Activated CD4-positive, alpha-beta T cell treated with anti-CD3 and anti-CD28 coated beads for 4 hours (primary cell): ENCODE measurements at regions not wholly inside any gene's neighbourhood (a gene's known extent, or its start where the extent isn't known, plus 50 kb on each side); places are given as distances from the start of the nearest gene placed in this dataset.
"Not testable (repeated sequence)": the region's sequence is repeated elsewhere in the genome, so short reads cannot be mapped to it uniquely, and the experiment has no call there.

ENCODE experiments used
- DNase-seq, 2 donors: peaks; one replicate each; pipeline ENCODE4 v3.0.0-alpha.2; 2020

DNA sequence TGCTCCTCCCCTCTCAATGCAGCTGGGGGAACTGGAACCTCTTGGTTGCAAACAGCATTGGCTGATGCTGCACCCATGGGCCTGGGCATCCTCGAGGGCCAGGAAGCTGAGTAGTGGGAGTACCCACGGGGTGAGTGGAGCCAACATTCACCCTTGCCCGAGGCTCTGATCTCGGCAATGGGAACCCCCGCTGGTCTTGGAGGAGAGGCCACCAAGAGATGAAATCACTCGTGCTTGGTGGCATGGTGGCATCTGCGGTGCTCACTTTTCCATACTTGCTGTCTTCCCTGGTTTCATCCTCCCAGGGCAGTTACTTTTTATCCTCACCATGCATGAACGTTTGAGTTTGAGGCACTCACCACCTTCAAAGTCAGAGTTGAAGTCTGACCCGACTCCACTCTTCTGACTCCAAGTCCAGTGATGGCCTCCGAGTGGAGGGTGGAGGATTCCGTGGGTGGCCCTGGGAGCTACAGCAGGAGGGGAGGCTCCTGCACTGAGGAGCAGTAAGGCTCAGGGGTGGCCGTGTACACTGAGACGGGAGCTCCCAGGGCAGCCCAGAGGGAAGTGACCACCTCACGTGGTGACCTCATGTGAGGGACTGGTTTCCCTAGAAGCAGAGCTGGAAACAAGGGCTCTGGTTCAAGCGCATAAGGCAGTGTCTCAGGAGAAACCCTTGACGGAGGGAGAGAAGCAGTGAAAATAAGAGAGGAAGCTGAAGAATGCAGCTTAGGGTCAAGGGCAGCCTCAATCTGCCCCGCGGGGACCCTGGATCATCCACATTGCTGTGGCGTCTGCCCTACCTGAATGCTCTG is 349.1 kb downstream of the TCERG1L start:
- no peak for DNase-seq

DNA sequence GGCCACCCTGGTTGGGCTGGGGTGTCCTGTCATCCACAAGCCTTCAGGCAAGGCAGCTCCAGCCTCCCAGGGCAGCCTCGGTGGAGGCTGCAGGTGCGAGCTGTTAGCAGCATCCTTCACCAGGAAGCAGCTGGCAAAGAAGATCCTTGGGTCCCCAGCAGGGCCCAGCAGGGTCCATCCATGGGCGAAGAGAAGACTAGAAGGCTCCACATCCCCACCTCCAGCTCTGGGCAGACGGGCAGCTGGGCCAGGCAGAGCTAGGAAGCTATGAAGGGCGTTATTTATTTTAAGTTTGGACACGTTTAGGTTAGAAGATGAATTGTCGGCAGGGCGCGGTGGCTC is 348.5 kb downstream of the TCERG1L start:
- DNase-seq = no peak

DNA sequence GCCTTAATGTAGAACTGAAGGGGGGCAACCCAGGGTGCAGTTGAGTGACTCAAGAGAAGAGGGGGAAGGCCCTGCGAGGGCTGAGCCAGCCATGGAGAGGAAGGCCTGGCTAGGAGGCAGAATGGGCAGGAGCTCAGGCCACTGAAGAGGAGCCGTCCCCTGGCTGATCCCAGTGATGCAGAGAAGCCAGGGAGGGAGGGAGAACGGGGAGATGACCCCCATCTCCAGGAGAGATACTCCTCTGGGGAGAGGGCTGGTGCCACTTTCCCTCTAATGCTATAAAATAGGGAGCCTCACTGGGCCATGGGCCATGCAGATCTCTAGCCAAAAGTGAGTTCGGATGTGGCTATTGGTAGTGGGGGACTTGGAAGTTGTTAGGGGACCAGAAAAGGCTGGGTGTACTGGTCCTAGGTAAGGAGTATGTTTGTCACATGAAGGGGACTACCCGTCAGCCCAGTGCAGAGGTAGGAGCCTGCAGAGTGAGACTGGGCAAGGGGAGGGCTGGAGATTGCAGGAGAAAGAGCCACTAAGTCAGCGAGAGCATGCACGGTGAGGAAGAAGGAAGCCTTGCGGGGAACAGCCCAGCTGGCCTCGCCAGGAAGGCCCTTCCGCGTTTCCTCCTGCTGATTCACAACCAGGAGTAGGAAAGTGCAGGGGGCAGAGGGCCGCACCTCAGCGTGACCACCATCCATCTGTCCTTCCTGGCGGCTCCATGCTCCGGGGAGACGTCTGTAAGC is 347.6 kb downstream of the TCERG1L start:
- no peak for DNase-seq

- DNase-seq = no peak
Observed at GRCh38 chr10:130964771-130965170, 346.8 kb downstream of the TCERG1L start.

GRCh38 chr10:130967161-130967560 is 344.4 kb downstream of the TCERG1L start:
- DNase-seq = no peak

- DNase-seq = no peak
Observed at GRCh38 chr10:130967784-130968183, 343.7 kb downstream of the TCERG1L start.

DNA sequence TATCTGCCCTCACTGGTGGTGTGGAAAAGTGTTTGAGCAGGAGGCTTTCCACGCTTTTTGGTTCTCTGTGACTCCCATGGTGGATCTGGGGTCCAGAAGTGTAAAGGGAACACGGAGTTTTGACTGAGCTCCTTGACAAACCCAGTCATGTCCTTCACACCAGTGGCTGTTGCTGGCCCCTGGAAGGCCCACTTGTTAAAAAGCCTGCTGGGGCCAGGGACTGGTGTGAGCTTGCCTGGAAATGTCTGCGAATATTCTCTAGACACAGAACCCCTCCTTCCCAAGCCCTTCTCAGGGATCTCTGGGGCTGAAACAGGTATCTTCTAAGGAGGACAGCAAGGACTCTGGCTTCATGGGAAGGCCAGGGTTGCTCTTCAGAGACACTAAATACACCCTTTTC is 343.0 kb downstream of the TCERG1L start:
- DNase-seq = no peak

DNA sequence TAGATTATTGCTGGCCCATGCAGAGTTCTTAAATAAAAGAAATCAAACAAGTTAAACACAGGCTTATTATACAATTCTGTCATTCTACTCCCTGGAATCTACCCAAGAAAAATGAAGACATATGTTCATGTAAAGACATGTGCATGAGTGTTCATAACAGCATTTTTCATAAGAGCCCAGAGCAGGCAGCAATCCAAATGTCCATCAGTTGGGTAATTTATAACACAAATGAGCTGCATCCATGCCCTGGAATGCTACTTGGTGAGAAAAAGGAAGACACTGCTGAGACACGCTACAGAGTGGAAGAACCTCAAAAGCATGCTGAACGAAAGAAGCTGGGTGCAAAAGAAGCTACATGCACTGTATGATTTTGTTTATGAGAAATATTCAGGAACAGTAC is 342.6 kb downstream of the TCERG1L start:
- DNase-seq = no peak

GRCh38 chr10:130969700-130970099 is 341.8 kb downstream of the TCERG1L start:
- no peak for DNase-seq

GRCh38 chr10:130970341-130971122 is 341.0 kb downstream of the TCERG1L start:
- DNase-seq = no peak

DNA sequence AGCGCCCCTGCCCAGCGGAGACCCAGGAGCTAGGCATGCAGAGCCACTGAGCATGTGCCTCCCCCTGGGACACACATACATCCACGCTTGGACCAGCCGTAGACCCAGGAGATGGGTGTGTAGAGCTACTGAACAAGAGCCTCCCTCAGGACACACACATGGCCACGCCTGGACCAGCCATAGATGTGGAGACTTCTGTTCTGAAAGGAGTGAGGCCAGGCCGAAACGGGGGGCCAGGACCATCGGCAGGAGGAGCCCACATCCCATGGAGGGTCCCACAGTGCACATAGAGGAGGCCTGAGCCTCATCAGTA is 340.4 kb downstream of the TCERG1L start:
- no peak for DNase-seq

DNA sequence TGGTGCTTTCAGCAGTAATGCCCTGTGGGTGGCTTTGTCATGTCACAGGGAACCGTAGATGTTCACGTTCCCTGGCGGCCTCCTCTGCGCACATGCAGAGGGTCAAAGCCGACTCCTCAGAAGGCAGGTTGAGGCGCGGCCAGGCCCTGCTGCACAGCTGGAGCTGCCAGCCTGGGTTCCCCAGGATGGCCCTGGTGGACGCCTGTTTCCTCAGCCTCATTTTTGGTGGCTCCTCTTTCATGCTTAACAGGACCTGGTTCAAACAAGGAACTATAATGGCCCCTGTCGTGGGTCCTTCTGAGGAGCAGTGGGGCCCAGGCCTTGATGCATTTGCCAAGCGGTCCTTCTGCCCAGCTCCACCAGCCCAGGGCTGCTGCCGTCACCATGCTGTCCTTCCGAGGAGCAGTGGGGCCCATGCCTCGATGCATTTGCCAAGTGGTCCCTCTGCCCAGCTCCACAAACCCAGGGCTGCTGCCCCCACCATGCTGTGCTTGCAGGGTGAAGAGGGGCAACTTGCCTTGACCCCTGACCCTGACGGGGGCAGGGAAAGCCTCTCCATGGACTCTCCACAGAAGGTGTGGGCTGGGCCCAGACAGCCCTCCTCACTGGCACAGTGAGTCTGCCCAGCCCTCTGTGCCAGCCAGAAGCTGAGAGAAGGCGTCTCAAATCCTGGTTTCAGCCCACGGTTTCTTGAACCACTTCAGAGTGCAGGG is 338.2 kb downstream of the TCERG1L start:
- no peak for DNase-seq

DNA sequence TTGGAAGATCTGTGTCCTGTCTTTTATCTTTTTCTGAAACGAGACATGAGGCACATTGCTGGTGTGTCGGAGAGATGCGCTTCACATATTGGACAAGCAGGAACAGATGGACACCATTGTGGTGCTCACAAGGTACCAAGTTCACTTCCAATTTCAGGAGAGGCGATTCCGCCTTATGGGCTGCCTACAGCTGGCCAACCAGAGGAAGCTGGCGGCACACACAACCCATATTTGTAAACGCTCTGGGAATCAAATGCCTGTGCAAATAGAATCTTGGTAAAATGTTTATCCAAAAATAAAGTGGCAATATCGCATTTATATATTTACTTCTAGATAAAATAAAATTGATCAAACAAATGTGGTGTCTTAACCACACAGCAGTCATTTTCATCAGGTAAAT is 337.4 kb downstream of the TCERG1L start:
- DNase-seq = no peak

DNA sequence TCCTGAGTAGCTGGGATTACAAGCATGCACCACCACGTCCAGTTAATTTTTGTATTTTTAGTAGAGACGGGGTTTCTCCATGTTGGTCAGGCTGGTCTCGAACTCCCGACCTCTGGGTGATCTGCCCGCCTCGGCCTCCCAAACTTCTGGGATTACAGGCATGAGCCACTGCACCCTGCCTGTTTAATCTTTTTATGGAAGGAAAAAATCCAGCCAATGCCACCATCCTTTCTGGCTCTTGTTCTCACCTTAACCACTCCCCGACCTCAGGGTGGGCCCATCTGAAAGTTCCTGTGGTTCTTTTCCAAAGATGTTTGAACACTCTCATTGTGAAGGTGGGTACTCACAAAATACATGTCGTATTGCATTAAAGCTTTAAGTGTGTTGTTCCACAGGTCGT is 336.2 kb downstream of the TCERG1L start:
- not testable (repeated sequence) for DNase-seq

DNA sequence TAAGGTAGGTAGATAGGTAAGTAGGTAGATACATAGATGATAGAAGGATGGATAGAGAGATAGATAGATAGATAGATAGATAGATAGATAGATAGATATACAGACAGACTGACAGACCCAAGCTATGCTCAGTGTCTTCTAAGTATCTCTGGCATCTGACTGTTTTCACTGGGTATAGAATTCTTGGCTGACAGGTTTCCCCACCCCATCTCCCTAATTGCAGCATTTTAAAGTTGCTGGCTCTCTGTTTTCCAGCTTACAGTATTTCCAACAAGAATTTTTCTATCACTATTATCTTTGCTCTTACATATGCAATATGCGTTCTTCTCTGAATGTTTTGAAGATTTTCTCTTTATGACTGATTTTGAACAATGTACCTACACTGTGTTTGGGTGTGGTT is 328.7 kb downstream of the TCERG1L start:
- no peak for DNase-seq

- DNase-seq = no peak
Observed at GRCh38 chr10:130983749-130984148, 327.8 kb downstream of the TCERG1L start.

DNA sequence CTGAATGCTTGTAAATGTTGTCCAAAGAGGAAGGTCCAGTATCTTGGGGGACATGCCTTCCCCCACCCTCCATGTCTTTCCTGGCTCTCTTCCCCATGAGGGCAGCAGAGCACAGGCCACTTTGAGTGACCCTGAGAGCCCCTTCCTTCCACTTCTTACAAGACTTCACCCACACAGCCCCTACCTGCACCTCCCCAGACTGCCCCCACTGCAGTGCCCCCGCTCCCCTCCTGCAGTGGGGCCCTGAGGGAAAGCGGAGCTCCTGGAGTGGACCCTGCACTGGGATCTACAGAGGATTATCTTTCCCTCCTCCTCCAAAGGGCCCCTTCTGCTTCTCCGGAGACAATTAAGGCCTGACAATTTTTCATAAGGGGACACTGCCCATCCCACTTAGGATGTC is 326.8 kb downstream of the TCERG1L start:
- DNase-seq = no peak

- no peak for DNase-seq
Observed at GRCh38 chr10:130985158-130985753, 326.3 kb downstream of the TCERG1L start.

- DNase-seq = no peak
Observed at GRCh38 chr10:130986846-130987245, 324.7 kb downstream of the TCERG1L start.

DNA sequence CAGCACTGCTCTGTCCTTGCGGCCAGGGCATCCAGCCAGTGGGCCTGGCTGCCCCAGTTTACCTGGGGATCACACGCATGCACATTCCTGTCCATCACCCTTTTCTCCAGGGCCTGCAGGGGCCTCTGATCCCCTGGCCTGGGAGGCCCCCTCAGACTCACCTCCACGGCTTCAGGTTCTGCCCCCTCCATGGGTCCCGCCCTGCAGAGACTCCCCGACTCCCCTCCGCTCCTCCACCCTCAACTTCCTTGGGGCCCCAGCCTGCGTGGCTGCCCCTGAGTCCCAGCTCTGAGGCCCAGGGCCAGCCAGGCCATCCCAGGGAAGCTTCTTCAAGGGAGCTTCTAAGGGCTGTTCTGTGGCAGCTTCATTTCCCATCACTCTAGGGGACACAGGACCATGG is 324.1 kb downstream of the TCERG1L start:
- DNase-seq = no peak

DNA sequence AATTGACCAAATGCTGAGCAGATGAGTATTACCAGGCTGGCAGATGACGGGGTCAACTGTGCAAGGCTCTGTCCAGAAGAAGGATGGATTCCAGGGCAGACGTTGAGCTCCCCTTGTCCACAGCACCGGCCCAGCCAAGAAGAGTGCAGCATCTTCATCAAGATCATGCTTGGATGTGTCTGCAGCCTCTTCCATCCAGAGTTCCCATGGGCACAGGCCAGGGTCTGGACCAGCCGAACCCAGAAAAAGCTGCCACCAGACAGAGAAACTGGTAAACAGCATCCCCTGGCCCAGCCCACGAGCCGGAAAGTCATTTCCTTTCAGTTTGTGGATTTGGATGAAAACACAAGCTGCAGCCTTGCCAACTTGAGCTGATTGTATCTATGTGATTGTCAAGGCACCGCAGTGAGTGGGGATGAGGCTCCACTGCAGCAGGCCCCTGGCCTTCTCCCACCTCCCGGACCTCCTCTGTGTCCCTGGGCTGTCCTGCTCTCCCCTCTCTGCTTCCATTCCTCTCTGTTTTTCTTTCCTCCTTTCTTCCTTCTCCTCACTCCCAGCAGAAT is 321.8 kb downstream of the TCERG1L start:
- DNase-seq = no peak

DNA sequence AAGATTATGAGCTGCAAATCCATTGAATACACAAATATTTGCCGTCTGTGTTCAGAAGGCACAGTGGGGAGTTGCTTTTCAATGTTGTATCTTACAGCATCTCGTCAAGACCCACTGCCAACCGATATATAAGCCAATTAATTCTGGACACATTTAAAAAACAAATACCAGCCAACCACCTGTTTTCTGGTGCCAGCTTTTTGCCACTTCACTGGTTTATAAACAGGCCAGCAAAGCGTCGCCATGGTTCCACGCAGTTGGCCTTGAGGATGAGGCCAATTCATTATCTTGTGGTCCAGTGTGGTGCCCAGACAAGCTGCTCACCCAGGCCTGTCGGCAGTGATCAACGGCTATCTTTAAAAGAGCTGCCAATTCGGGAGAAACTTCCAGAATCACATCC is 321.0 kb downstream of the TCERG1L start:
- no peak for DNase-seq
